ENCODE measurements at regions not wholly inside any gene's neighbourhood (a gene's known extent, or its start where the extent isn't known, plus 50 kb on each side); places are given as distances from the start of the nearest gene placed in this dataset.

DNA sequence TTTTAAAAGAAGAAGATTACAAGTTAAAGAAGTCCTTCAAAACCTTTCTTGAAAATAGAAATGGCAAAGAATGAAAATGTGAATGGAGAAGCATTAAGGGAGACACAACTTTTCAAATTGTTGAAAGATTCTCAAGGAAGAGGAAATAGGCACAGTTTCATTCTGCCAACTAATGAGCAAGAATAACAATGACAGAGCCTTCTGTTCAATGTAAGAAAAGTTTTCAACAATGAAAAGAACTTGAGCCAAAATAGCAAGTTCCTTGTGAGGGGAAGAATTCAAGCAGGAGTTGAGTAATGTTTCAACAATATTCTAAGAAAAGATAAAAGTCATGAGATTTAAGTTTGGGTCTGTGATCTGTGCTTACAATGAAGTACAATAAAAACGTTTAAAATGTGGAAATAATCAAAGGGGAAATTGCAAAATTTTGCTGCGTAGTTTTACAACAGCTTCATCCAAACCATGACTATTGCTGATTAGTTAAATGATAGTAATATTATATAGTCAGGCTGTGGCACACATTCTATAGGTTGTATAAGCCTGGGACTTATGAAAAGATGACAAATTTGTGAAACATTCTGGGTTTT, 122.6 kb downstream of the METTL4 start:
- in situ Hi-C loops (cut with MboI; ENCODE audit: low sequenced_read_pairs) = no loop called here
- no peak for DNase-seq (ENCODE audit: low spot score in 2 of 2)
- no peaks in the 10 kb centered on the region for H3K36me3 ChIP-seq (replicated peaks)

DNA sequence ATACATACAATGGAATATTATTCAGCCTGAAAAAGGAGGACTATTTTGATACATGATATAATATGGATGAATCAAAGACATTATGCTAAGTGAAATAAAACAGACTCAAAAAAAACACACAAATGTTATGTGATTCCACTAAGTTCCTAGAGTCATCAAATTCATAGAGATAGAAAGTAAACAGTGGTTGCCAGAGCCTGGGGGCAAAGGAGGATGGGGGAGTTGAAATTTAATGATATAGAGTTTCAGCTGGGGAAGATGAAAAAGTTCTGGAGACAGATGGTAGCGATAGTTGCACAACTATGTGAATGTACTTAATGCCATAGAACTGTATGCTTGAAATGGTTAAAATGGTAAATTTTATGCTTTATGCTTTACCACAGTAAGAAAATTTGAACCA, 119.7 kb downstream of the METTL4 start:
- in situ Hi-C loops (cut with MboI; ENCODE audit: low sequenced_read_pairs) = no loop called here
- Histone ChIP-seq H3K27me3 (ENCODE audit: low read depth) (no peaks in the 10 kb centered on the region), H3K4me1 (no peaks in the 10 kb centered on the region), H3K36me3 (replicated peaks) (no peaks in the 10 kb centered on the region), H3K4me3 (no peak overlapping the region), H3K9me3 (no peaks in the 10 kb centered on the region; the same call in 1 of the 2 replicates)
- no peak for DNase-seq (ENCODE audit: low spot score in 2 of 2)

More for the DNA sequence above, 122.6 kb downstream of the METTL4 start:
- no peaks in the 10 kb centered on the region for H3K9me3 ChIP-seq
- H3K4me1 ChIP-seq = no peaks in the 10 kb centered on the region
- H3K4me3 ChIP-seq = no peak overlapping the region
- H3K27me3 ChIP-seq (ENCODE audit: low read depth) = no peaks in the 10 kb centered on the region

DNA sequence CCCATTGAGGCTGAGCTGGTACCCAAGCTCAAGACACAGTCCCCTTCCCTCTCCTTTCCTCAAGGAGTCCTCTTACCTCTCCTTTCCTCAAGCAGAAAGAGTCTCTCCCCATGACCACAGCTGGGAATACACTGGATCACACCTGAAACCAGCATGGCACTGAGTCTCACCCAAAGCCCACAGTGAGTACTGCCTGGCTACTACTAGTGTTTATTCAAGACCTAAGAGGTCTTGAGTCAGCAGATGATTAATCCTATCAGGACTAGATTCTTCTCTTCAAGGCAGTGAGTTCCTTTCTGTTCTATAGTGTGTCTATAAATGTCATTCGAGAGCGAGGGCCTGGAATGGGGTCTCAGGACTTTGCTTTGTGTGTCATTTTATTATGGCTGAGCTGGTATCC, 111.4 kb downstream of the METTL4 start:
- DNase-seq (ENCODE audit: low spot score in 2 of 2) = no peak
- in situ Hi-C loops (cut with MboI; ENCODE audit: low sequenced_read_pairs) = no loop called here
- no peaks in the 10 kb centered on the region; the same call in 1 of the 2 replicates for H3K9me3 ChIP-seq

DNA sequence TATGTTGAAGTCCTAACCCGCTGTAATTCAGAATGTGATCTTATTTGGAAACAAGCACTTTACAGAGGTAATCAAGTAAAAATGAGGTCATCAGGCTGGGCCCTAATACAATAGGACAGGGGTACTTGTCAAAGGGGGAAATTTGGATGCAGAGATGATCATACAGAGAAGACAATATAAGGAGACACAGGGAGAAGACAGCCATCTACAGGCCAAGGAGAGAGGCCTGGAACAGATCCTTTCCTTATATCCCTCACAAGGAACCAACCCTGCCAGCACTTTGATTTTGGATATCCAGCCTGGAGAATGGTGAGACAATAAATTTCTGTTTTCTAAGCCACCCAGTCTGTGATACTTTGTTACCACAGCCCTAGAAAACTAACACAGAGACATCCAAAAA, 104.3 kb downstream of the METTL4 start:
- DNase-seq (ENCODE audit: low spot score in 2 of 2) = no peak
- in situ Hi-C loops (cut with MboI; ENCODE audit: low sequenced_read_pairs) = no loop called here

More for the DNA sequence above, 111.4 kb downstream of the METTL4 start:
- peaks cover 3% of the 10 kb centered on the region; the same call in 1 of the 2 replicates for H3K27me3 ChIP-seq (ENCODE audit: low read depth)
- no peaks in the 10 kb centered on the region for H3K4me1 ChIP-seq
- H3K36me3 ChIP-seq (replicated peaks) = no peaks in the 10 kb centered on the region
- H3K4me3 ChIP-seq = no peak overlapping the region

GRCh38 chr18:2468051-2468450, 103.3 kb downstream of the METTL4 start:
- Histone ChIP-seq H3K36me3 (replicated peaks) (no peaks in the 10 kb centered on the region), H3K9me3 (no peaks in the 10 kb centered on the region), H3K27me3 (ENCODE audit: low read depth) (no peaks in the 10 kb centered on the region), H3K4me1 (no peaks in the 10 kb centered on the region), H3K4me3 (no peak overlapping the region)
- in situ Hi-C loops (cut with MboI; ENCODE audit: low sequenced_read_pairs) = no loop called here
- DNase-seq (ENCODE audit: low spot score in 2 of 2) = no peak

More for the DNA sequence above, 104.3 kb downstream of the METTL4 start:
- Histone ChIP-seq H3K4me1 (no peaks in the 10 kb centered on the region), H3K9me3 (no peaks in the 10 kb centered on the region), H3K36me3 (replicated peaks) (no peaks in the 10 kb centered on the region), H3K27me3 (ENCODE audit: low read depth) (peaks cover 3% of the 10 kb centered on the region; the same call in 1 of the 2 replicates), H3K4me3 (no peak overlapping the region)

DNA sequence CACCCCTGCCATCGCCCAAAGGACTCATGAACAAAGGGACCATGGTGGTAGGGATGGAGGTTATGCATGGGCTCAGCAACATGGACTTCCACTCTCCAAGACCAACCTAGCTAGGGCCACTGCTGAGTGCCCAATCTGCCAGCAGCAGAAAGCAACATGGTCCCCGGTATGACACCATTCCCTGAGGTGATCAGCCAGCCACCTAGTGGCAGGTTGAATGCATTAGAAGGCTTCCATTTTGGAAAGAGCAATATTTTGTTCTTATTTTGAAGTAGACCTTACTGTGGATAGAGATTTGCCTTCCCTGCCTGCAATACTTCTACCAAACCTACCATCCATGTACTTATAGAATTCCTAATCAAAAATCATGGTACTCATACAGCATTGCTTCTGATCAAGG, 99.8 kb downstream of the METTL4 start:
- no peaks in the 10 kb centered on the region for H3K36me3 ChIP-seq (replicated peaks)
- no peaks in the 10 kb centered on the region for H3K4me1 ChIP-seq
- H3K27me3 ChIP-seq (ENCODE audit: low read depth) = no peaks in the 10 kb centered on the region
- DNase-seq (ENCODE audit: low spot score in 2 of 2) = peak in 1 of 2 experiments; percentile 7
- no peaks in the 10 kb centered on the region for H3K9me3 ChIP-seq
- no peak overlapping the region for H3K4me3 ChIP-seq
- in situ Hi-C loops (cut with MboI; ENCODE audit: low sequenced_read_pairs) = no loop called here

DNA sequence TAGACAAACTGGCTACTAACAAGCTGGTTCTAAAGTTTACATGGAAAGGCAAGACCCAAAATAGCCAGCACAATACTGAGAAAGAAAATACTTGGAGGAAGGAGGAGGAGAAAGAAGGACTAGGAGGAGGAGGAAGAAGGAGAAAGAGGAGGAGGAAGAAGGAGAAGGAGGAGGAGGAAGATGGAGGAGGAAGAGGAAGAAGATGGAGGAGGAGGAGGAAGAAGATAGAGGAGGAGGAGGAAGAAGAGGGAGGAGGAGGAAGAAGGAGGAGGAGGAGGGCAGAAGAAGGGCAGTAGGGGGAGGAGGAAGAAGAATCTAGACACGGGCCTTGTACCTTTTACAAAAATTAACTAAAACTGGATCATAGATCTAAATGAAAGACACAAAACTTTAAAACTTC, 92.6 kb downstream of the METTL4 start:
- in situ Hi-C loops (cut with MboI; ENCODE audit: low sequenced_read_pairs) = no loop called here
- Histone ChIP-seq H3K27me3 (ENCODE audit: low read depth) (0 out of 2 replicates have a peak, but pooled peaks cover 3% of the 10 kb centered on the region), H3K9me3 (no peaks in the 10 kb centered on the region), H3K36me3 (replicated peaks) (no peaks in the 10 kb centered on the region), H3K4me1 (no peaks in the 10 kb centered on the region), H3K4me3 (no peak overlapping the region)
- no peak for DNase-seq (ENCODE audit: low spot score in 2 of 2)

- in situ Hi-C loops (cut with MboI; ENCODE audit: low sequenced_read_pairs) = no loop called here
These were observed 90.8 kb downstream of the METTL4 start for GRCh38 chr18:2480536-2480935.

GRCh38 chr18:2482706-2483475, 88.4 kb downstream of the METTL4 start:
- 0 out of 2 replicates have a peak, but pooled peaks cover 3% of the 10 kb centered on the region for H3K27me3 ChIP-seq (ENCODE audit: low read depth)
- no peaks in the 10 kb centered on the region for H3K36me3 ChIP-seq (replicated peaks)
- no peak for DNase-seq (ENCODE audit: low spot score in 2 of 2)
- H3K4me1 ChIP-seq = no peaks in the 10 kb centered on the region
- in situ Hi-C loops (cut with MboI; ENCODE audit: low sequenced_read_pairs) = no loop called here
- H3K9me3 ChIP-seq = no peaks in the 10 kb centered on the region
- no peak overlapping the region for H3K4me3 ChIP-seq

More at GRCh38 chr18:2480536-2480935, 90.8 kb downstream of the METTL4 start:
- no peak for DNase-seq (ENCODE audit: low spot score in 2 of 2)
- Histone ChIP-seq H3K4me3 (no peak overlapping the region), H3K9me3 (no peaks in the 10 kb centered on the region), H3K27me3 (ENCODE audit: low read depth) (0 out of 2 replicates have a peak, but pooled peaks cover 3% of the 10 kb centered on the region), H3K36me3 (replicated peaks) (no peaks in the 10 kb centered on the region), H3K4me1 (no peaks in the 10 kb centered on the region)

- DNase-seq (ENCODE audit: low spot score in 2 of 2) = no peak
- Histone ChIP-seq H3K9me3 (no peaks in the 10 kb centered on the region), H3K4me3 (no peak overlapping the region), H3K4me1 (no peaks in the 10 kb centered on the region), H3K27me3 (ENCODE audit: low read depth) (0 out of 2 replicates have a peak, but pooled peaks cover 3% of the 10 kb centered on the region), H3K36me3 (replicated peaks) (no peaks in the 10 kb centered on the region)
- in situ Hi-C loops (cut with MboI; ENCODE audit: low sequenced_read_pairs) = no loop called here
These were observed 85.3 kb downstream of the METTL4 start for GRCh38 chr18:2485983-2486382.

DNA sequence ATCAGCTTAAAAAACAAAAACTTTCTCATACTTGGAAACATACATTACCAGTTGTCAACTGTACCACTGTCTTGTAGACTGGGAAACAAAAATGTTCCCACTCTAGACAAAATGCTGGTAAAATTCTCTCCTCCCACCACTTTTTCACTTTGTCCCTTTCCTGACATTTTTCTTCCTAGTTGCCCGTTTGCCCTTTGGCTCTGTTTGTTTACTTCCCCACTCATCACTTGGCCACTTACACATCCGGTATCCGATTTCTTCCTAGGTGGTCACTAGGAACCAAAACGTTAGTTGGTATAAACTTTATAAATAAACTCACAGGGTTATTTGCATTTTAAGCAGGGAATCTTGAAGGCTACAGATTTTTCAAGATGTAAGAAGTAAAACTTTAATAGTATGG, 84.9 kb downstream of the METTL4 start:
- H3K4me1 ChIP-seq = no peaks in the 10 kb centered on the region
- no peaks in the 10 kb centered on the region for H3K36me3 ChIP-seq (replicated peaks)
- in situ Hi-C loops (cut with MboI; ENCODE audit: low sequenced_read_pairs) = no loop called here
- no peak for DNase-seq (ENCODE audit: low spot score in 2 of 2)
- H3K9me3 ChIP-seq = no peaks in the 10 kb centered on the region
- no peak overlapping the region for H3K4me3 ChIP-seq
- 0 out of 2 replicates have a peak, but pooled peaks cover 3% of the 10 kb centered on the region for H3K27me3 ChIP-seq (ENCODE audit: low read depth)

Measured in HAP-1 (cell line).